ENCODE measurements at regions not wholly inside any gene's neighbourhood (a gene's known extent, or its start where the extent isn't known, plus 50 kb on each side); places are given as distances from the start of the nearest gene placed in this dataset.

GRCh38 chr1:232688398-232688797, 58.5 kb upstream of the SIPA1L2 start (continued):
- TF ChIP-seq ATF3 (IDR thresholded peaks at IDR 0.05) (no peak), ZBTB33 (IDR thresholded peaks at IDR 0.05; ENCODE audit: extremely low read depth, insufficient replicate concordance, low read length) (no peak)

DNA sequence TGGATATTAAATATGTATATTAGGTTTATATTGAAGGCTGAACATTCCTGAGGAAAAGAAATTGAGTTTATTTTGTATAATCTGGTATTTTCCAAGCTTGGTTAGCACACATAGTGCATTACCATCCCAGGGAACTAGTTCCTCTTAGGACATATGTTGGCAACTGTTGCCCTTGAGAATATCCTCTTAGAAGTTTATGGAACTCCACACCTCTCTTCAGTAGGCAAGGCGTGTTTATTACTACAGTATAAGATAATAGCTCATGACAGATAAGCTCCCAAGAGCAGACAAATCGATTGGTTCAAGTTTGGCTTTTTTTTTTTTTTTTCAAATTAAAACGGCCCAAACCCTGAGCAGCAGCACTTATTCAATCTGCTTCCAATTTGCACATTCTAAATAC, 59.8 kb upstream of the SIPA1L2 start:
- H3K4me2 ChIP-seq (ENCODE audit: low read length) = no peak overlapping the region
- intact Hi-C loops (cut with micrococcal nuclease) = no loop called here
- DNase-seq (ENCODE audit: low read depth, low spot score) (no peak), ATAC-seq (no peak)
- no TSS peak for BruUV-seq (replicated peaks)
- RAD21 ChIA-PET (ENCODE audit: low non-redundant PET in 1 of 2, low total read pairs in 2 of 2, uncharacterized antibody in 2 of 2, unreplicated experiment in 2 of 2) = no interaction called here
- no peak overlapping the region for H2AFZ ChIP-seq (ENCODE audit: low read depth, low read length, poor library complexity, severe bottlenecking)
- no peaks in the 10 kb centered on the region for H3K4me1 ChIP-seq (ENCODE audit: control insufficient read depth in 1 of 2, insufficient read depth in 2 of 2, low read length in 2 of 2)
- H3K9me3 ChIP-seq (ENCODE audit: control insufficient read depth in 1 of 2, insufficient read depth in 1 of 2, low read depth in 1 of 2, low read length in 2 of 2) = no peaks in the 10 kb centered on the region
- no peak for TF ChIP-seq YY1 (IDR thresholded peaks at IDR 0.05; ENCODE audit: extremely low read depth, insufficient replicate concordance, low read depth, low read length)
- H3K27me3 ChIP-seq (ENCODE audit: insufficient read depth, low read length) = peaks cover 12% of the 10 kb centered on the region; the same call in 1 of the 2 replicates
- H3K36me3 ChIP-seq (ENCODE audit: control insufficient read depth in 1 of 2, insufficient read depth in 2 of 2, low read length in 2 of 2) = no peaks in the 10 kb centered on the region
- H3K4me3 ChIP-seq (replicated peaks in 1 of 2; ENCODE audit: low read depth in 1 of 2, low read length in 2 of 2) = no peak overlapping the region
- H3K79me2 ChIP-seq (ENCODE audit: insufficient read depth, low read length) = no peaks in the 10 kb centered on the region
- no peaks in the 10 kb centered on the region for H4K20me1 ChIP-seq (ENCODE audit: insufficient read depth)
- H3K9me2 ChIP-seq (ENCODE audit: insufficient read depth) = no peaks in the 10 kb centered on the region
- H3K27ac ChIP-seq (ENCODE audit: low read depth, low read length) = no peak overlapping the region
- POLR2A ChIA-PET = no interaction called here
- no peak overlapping the region for H3K9ac ChIP-seq (ENCODE audit: low read length)
- CTCF ChIA-PET = no interaction called here

DNA sequence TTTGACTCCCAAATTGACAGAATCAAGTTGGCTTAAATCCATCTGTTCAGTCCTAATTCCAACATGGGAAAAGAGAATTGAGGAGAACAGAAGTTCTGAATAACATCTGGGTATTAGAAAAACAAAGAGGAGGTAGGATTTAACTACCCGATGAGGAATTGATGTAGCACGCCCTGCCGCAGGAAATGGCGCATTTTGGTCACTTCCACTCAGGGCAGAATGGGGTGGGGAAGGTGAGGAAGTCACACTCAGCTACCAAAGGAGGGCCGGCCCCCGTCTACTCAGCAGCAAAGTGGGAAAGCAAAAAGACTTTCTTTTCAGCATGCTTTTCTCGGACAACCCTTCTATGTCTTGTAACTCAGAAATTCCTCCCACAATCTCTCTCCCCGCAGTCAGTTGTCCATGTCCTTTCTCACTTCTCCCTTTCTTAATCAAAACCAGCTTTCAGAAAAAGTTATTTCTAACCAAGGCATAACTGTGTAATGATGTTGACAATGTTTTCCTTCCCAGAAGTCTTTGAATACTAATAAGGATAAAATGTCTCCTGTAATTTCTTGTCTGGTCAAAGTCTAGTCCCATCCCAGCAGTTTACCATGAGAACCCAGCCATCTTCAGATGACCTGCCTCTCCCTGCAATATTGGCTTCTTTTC, 60.5 kb upstream of the SIPA1L2 start:
- ChIA-PET RAD21 (ENCODE audit: low non-redundant PET in 1 of 2, low total read pairs in 2 of 2, uncharacterized antibody in 2 of 2, unreplicated experiment in 2 of 2) (no interaction called here), POLR2A (no interaction called here), CTCF (no interaction called here)
- no peaks in the 10 kb centered on the region for H3K4me1 ChIP-seq (ENCODE audit: control insufficient read depth in 1 of 2, insufficient read depth in 2 of 2, low read length in 2 of 2)
- no peak overlapping the region for H2AFZ ChIP-seq (ENCODE audit: low read depth, low read length, poor library complexity, severe bottlenecking)
- no peak overlapping the region for H3K4me2 ChIP-seq (ENCODE audit: low read length)
- no TSS peak for BruUV-seq (replicated peaks)
- H4K20me1 ChIP-seq (ENCODE audit: insufficient read depth) = no peaks in the 10 kb centered on the region
- H3K79me2 ChIP-seq (ENCODE audit: insufficient read depth, low read length) = no peaks in the 10 kb centered on the region
- DNase-seq (ENCODE audit: low read depth, low spot score) = no peak
- H3K9me2 ChIP-seq (ENCODE audit: insufficient read depth) = no peaks in the 10 kb centered on the region
- H3K27ac ChIP-seq (ENCODE audit: low read depth, low read length) = no peak overlapping the region
- no peak for ATAC-seq
- H3K9me3 ChIP-seq (ENCODE audit: control insufficient read depth in 1 of 2, insufficient read depth in 1 of 2, low read depth in 1 of 2, low read length in 2 of 2) = no peaks in the 10 kb centered on the region
- H3K9ac ChIP-seq (ENCODE audit: low read length) = no peak overlapping the region
- H3K4me3 ChIP-seq (replicated peaks in 1 of 2; ENCODE audit: low read depth in 1 of 2, low read length in 2 of 2) = no peak overlapping the region
- peaks cover 12% of the 10 kb centered on the region; the same call in 1 of the 2 replicates for H3K27me3 ChIP-seq (ENCODE audit: insufficient read depth, low read length)
- H3K36me3 ChIP-seq (ENCODE audit: control insufficient read depth in 1 of 2, insufficient read depth in 2 of 2, low read length in 2 of 2) = no peaks in the 10 kb centered on the region
- intact Hi-C loops (cut with micrococcal nuclease) = no loop called here
- TF ChIP-seq SP1 (IDR thresholded peaks at IDR 0.05; ENCODE audit: low read depth) (no peak), POLR2AphosphoS5 (IDR thresholded peaks at IDR 0.05; ENCODE audit: low read depth, low read length) (no peak), MAX (IDR thresholded peaks at IDR 0.05) (no peak), RAD21 (IDR thresholded peaks at IDR 0.05; ENCODE audit: low read depth) (no peak), SIN3A (IDR thresholded peaks at IDR 0.05; ENCODE audit: low read depth) (no peak), POLR2A (IDR thresholded peaks at IDR 0.05; ENCODE audit: borderline replicate concordance, extremely low read depth, insufficient read depth, insufficient read length) (no peak), EZH2 (IDR thresholded peaks at IDR 0.05) (no peak), EZH2phosphoT487 (IDR thresholded peaks at IDR 0.05; ENCODE audit: borderline replicate concordance) (no peak), ZNF274 (IDR thresholded peaks at IDR 0.05; ENCODE audit: low read depth, low read length) (no peak), ATF3 (IDR thresholded peaks at IDR 0.05) (no peak)
- TF ChIP-seq, protein P1, sequence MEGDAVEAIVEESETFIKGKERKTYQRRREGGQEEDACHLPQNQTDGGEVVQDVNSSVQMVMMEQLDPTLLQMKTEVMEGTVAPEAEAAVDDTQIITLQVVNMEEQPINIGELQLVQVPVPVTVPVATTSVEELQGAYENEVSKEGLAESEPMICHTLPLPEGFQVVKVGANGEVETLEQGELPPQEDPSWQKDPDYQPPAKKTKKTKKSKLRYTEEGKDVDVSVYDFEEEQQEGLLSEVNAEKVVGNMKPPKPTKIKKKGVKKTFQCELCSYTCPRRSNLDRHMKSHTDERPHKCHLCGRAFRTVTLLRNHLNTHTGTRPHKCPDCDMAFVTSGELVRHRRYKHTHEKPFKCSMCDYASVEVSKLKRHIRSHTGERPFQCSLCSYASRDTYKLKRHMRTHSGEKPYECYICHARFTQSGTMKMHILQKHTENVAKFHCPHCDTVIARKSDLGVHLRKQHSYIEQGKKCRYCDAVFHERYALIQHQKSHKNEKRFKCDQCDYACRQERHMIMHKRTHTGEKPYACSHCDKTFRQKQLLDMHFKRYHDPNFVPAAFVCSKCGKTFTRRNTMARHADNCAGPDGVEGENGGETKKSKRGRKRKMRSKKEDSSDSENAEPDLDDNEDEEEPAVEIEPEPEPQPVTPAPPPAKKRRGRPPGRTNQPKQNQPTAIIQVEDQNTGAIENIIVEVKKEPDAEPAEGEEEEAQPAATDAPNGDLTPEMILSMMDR (IDR thresholded peaks at IDR 0.05 in 2 of 3, conservative IDR thresholded peaks at IDR 0.05 in 1 of 3; ENCODE audit: borderline replicate concordance in 1 of 3, insufficient read depth in 1 of 3, low read depth in 2 of 3, low read length in 2 of 3) = no peak
